ENCODE measurements at regions not wholly inside any gene's neighbourhood (a gene's known extent, or its start where the extent isn't known, plus 50 kb on each side); places are given as distances from the start of the nearest gene placed in this dataset.

DNA sequence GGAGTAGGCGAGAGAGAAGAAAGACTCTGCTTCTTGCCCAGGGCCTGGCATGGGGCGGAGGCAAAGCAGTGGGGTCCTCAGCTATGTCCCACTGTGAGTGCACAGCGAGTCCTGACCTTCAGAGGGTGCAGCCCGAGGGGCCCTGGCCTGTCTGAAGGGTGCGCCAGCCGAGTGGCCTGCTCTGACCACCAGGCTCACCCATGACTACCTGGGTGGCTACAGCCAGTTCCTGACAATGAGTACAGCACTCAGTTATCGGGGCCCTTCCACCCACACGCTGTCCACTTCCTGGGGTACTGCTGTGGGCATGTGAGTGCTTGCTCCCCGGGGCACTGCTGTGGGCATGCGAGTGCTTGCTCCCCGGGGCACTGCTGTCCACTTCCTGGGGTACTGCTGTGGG is 74.1 kb upstream of the B3GAT1 start:
- TF ChIP-seq, protein P1, sequence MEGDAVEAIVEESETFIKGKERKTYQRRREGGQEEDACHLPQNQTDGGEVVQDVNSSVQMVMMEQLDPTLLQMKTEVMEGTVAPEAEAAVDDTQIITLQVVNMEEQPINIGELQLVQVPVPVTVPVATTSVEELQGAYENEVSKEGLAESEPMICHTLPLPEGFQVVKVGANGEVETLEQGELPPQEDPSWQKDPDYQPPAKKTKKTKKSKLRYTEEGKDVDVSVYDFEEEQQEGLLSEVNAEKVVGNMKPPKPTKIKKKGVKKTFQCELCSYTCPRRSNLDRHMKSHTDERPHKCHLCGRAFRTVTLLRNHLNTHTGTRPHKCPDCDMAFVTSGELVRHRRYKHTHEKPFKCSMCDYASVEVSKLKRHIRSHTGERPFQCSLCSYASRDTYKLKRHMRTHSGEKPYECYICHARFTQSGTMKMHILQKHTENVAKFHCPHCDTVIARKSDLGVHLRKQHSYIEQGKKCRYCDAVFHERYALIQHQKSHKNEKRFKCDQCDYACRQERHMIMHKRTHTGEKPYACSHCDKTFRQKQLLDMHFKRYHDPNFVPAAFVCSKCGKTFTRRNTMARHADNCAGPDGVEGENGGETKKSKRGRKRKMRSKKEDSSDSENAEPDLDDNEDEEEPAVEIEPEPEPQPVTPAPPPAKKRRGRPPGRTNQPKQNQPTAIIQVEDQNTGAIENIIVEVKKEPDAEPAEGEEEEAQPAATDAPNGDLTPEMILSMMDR (IDR thresholded peaks at IDR 0.05): no peak
- TF ChIP-seq POLR2A (IDR thresholded peaks at IDR 0.05): no peak

All from lower leg skin (tissue), 3 donors.